GM18867 (cell line): ENCODE measurements at regions not wholly inside any gene's neighbourhood (a gene's known extent, or its start where the extent isn't known, plus 50 kb on each side); places are given as distances from the start of the nearest gene placed in this dataset.
A peak's percentile ranks its signal among the peaks of the same experiment; 100 is the strongest.

ENCODE experiments used
- ATAC-seq: cut with Tn5 transposase; IDR thresholded peaks from one replicate; pipeline ENCODE4 v1.9.1; 2021; ENCODE audit warnings: mild to moderate bottlenecking, moderate library complexity; ENCODE audit not compliant: unreplicated experiment

DNA sequence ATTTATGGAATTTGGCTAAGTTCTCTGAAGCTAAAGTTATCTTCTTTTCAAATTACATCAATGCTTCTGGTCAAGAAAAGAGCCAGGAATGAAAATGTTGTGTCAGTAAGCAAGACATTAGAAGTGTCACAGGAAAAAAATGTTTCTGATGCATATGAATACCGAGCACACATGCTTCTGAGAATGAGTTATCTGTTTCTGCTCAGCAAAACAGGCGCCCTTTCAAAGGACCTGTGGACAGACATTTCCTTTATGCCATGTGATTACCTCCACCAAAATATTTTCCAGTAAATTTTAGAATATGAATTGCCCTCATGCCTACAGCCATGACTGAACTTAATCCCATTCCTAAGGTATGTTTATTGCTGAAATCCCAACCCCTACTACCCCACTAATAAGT lies 55.4 kb upstream of the RNF180 start:
- no peak for ATAC-seq

DNA sequence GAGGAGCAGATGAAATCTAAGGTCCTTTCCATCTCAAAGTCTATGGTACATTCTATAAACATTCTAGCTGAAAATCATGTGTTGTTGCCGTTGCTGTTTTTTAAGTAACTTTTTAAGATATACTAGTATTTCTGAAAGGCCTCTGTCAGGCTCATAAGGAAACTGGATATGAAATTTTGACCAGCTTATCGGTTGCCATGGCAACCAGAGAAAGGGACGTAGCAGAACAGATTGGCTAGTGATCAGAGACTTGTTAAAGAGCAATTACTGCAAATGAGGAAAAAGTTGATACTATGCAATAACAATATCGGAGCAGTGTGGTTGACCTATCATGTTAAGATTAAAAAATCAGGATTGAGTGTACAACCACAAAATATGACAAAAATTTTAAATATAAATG lies 57.0 kb upstream of the RNF180 start:
- ATAC-seq: no peak

GRCh38 chr5:64100203-64100602 lies 65.4 kb upstream of the RNF180 start:
- ATAC-seq: no peak

DNA sequence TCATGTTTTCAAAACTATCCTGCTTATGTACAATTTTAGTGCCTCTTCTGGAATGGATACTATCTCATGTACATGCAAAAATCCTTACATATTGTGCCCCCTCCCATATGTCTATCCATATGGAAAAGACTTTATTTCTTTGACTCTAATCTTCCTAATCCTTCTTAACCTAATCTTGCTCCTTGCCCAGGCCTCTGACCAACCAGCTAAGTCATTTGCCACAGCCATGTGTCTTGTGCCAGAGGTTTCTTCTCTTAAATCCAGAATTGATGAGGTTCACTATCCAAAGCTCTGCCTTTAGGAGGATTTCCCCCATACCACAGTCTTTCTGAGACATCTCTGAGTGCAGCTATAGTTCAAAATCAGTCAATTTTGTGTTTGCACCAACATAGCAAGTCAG lies 68.9 kb upstream of the RNF180 start:
- no peak for ATAC-seq

DNA sequence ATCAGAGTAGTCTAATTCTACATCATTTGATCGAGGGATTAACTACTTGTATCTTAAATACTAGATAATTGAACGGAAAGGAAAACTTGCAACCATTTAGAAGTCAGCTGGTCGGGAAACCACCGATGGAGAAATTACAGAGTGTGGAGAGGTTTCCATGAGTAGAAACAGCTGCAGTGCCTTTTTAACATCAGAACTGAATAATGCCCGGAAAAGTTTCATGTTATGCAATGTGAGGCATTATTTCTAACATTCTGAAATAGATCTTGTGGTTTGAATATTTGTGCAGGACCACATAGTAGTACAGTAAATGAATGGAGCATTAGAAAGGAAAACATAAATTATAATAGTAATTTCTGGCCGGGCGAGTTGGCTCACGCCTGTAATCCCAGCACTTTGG lies 88.1 kb upstream of the RNF180 start:
- ATAC-seq: no peak

DNA sequence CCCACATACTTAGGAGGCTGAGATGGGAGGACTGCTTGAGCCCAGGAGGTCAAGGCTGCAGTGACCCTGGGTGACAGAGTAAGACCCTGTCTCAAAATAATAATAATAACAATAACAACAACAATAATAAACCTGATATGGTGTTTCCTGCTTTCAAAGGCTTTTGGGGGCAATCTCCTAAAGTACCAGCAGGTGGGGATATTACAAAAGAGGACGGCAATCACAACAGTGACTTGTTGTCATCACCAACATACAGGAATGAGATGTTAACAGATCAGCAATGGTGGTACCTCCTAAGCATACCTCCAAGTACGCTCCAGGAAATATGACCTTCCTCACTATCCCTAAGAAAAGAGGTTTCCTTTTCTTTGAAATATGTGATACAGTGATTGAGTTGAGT lies 91.1 kb upstream of the RNF180 start:
- ATAC-seq: peak; percentile 95

DNA sequence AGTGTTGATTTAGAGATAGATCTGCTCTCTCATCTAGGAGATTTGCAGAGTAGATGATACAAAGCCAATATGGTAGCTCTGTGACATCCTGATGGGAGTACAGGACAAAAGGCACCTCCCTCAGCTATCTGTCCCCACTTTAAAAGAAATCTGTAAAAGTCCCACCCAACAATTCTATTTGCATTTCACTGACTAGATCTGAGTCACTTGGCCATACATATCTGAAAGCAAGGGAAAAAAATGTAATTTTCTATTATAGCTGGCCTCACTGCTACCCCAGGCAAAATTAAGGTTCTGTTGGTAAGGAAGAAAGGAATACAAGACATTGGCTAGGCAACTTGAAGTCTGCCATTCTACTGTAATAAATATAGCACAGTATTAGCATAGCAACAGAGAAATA lies 96.2 kb upstream of the RNF180 start:
- no peak for ATAC-seq

DNA sequence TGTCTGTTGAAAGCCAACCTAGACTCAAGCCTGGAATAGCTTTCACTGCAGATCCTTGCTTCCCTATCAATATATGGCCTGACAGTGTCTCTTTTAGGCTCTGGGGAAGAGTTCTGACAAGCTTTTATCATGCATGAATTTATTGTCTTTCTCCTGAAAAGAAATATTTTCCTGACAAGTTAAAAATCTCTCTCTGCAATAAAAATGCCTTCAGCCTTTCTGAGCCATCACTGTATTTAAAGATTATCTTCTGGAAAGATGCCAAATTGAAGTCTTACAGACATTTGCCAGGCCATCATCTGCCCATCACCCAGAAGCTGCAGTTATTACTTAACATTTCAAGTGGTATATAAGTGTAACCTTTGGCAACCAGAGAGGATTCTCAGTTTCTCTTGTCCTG lies 88.1 kb upstream of the HTR1A start:
- ATAC-seq: no peak

DNA sequence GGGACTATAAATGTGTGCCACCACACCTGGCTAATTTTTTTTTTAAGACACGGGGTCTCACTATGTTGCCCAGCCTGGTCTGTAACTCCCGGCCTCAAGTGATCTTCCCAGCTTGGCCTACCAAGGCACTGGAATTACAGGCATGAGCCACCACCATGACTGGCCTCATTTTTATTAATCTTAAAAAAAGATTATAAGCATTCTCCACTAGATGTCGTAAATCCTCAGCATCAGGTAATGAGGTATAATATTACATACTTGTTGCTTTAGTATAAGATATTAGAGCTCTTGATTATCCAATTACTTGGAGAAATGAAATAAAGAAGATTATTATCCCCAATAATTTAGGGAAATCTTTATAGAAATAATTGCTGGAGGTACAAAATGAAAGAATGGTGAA lies 78.2 kb upstream of the HTR1A start:
- ATAC-seq: no peak

DNA sequence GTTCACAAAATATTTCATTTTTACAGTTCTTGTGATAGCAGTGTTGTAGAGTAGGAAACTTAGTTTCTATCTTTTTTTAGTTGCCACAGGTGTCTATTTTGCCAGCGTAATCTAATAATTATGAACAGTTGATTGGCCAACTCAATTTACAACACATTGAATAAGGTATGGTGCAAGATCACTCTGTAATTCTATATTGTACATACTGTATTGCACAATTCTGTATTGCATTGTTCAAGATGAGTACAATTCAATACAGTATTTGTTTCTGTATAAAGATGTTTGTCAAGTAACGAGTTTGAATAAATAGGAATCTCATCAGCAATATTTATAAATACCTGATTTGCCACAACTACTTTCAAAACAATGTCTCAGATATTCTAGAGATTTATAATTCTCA lies 64.2 kb upstream of the HTR1A start:
- no peak for ATAC-seq

- ATAC-seq: no peak
These were observed 57.5 kb upstream of the HTR1A start for GRCh38 chr5:64019746-64020145.

DNA sequence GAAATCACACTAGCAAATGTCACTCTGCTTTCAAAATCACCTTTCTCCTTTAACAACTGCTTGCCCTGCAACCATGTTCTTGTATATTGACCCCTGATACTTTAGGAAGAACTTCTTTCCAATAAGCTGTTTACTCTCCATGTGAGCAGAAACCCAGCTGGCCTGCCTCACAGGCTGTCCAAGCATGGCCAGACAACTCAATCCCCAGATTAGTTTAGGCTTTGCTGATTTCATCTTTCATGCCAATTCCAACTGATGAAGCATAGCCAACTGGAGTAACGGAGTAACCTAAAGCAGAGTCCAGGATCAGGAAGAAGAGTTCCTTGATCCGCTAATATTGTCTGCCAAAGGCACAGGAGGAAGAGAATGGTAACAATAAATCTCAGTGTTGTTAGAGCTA lies 56.7 kb upstream of the HTR1A start:
- ATAC-seq: no peak

DNA sequence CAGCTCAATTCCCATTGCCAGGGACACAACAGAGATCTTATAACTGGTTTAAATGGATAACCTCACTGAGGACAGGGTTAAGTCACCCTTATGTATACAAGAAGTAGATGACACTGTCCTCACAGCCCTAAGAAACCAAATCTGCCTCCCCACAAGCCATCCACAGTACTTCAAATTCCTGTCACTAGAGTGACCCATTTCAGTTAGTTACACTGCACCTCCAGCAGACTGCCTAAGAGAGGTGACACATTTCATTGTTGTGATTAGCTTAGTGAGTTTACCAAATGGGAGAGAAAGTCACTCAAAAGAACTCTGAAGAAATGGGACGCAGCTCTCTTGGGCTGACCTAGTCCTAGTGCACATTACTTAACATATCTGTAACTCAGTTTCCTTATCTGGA lies 53.6 kb upstream of the HTR1A start:
- ATAC-seq: no peak
